OCI-M2 (cell line): ENCODE measurements at regions not wholly inside any gene's neighbourhood (a gene's known extent, or its start where the extent isn't known, plus 50 kb on each side); places are given as distances from the start of the nearest gene placed in this dataset.
"Not testable (repeated sequence)": the region's sequence is repeated elsewhere in the genome, so short reads cannot be mapped to it uniquely, and the experiment has no call there.

ENCODE experiments used
- DNase-seq: peaks from one replicate; lab custom pipeline; 2025; ENCODE audit not compliant: unreplicated experiment; lab: John Stamatoyannopoulos, UW

- not testable (repeated sequence) for DNase-seq
These were observed 64.5 kb upstream of the HTR1E start for GRCh38 chr6:86872810-86873209.

- no peak for DNase-seq
These were observed 65.6 kb upstream of the HTR1E start for GRCh38 chr6:86871681-86872080.

GRCh38 chr6:86869500-86869899 lies 67.8 kb upstream of the HTR1E start:
- no peak for DNase-seq

GRCh38 chr6:86859513-86859912 lies 77.8 kb upstream of the HTR1E start:
- no peak for DNase-seq

GRCh38 chr6:86858970-86859369 lies 78.4 kb upstream of the HTR1E start:
- no peak for DNase-seq

- no peak for DNase-seq
These were observed 79.5 kb upstream of the HTR1E start for GRCh38 chr6:86857783-86858182.

- no peak for DNase-seq
These were observed 80.3 kb upstream of the HTR1E start for GRCh38 chr6:86856937-86857563.

- DNase-seq = peak; percentile 53
These were observed 80.9 kb upstream of the HTR1E start for GRCh38 chr6:86856379-86856778.

- no peak for DNase-seq
These were observed 88.3 kb upstream of the HTR1E start for GRCh38 chr6:86848986-86849385.

- no peak for DNase-seq
These were observed 104.6 kb upstream of the HTR1E start for GRCh38 chr6:86832686-86833085.

GRCh38 chr6:86825436-86825835 lies 111.9 kb upstream of the HTR1E start:
- no peak for DNase-seq

GRCh38 chr6:86822747-86823146 lies 114.6 kb upstream of the HTR1E start:
- DNase-seq = no peak

GRCh38 chr6:86820750-86821149 lies 116.6 kb upstream of the HTR1E start:
- no peak for DNase-seq

GRCh38 chr6:86793649-86794048 lies 143.7 kb upstream of the HTR1E start:
- DNase-seq = no peak

- no peak for DNase-seq
These were observed 145.9 kb upstream of the HTR1E start for GRCh38 chr6:86791476-86791875.

GRCh38 chr6:86789779-86790411 lies 147.4 kb upstream of the HTR1E start:
- no peak for DNase-seq

- DNase-seq = no peak
These were observed 155.0 kb upstream of the HTR1E start for GRCh38 chr6:86782328-86782727.

- DNase-seq = no peak
These were observed 156.4 kb upstream of the HTR1E start for GRCh38 chr6:86780923-86781322.

GRCh38 chr6:86775893-86776292 lies 161.4 kb upstream of the HTR1E start:
- no peak for DNase-seq

GRCh38 chr6:86765211-86765610 lies 172.1 kb upstream of the HTR1E start:
- no peak for DNase-seq

- DNase-seq = not testable (repeated sequence)
These were observed 177.4 kb upstream of the HTR1E start for GRCh38 chr6:86759953-86760352.

GRCh38 chr6:86756640-86757229 lies 180.6 kb upstream of the HTR1E start:
- DNase-seq = no peak

GRCh38 chr6:86744048-86744447 lies 193.3 kb upstream of the HTR1E start:
- no peak for DNase-seq
